ENCODE measurements at regions not wholly inside any gene's neighbourhood (a gene's known extent, or its start where the extent isn't known, plus 50 kb on each side); places are given as distances from the start of the nearest gene placed in this dataset.

- TF ChIP-seq CTCF (IDR thresholded peaks at IDR 0.05) (no peak), POLR2A (IDR thresholded peaks at IDR 0.05) (no peak)
These were observed 228.2 kb downstream of the MAN2A1 start for GRCh38 chr5:109917966-109918365.

Measured in testis (tissue), 2 donors.